BJ (cell line): ENCODE measurements at regions not wholly inside any gene's neighbourhood (a gene's known extent, or its start where the extent isn't known, plus 50 kb on each side); places are given as distances from the start of the nearest gene placed in this dataset.
"Not testable (repeated sequence)": the region's sequence is repeated elsewhere in the genome, so short reads cannot be mapped to it uniquely, and the experiment has no call there.

Source experiments
- CTCF ChIA-PET: fragments of 350-600 bp; formaldehyde crosslinking; extraction: SDS; loops from one replicate; lab custom pipeline; 2021; ENCODE audit warnings: antibody characterized with exemption, inconsistent platforms; lab: Yijun Ruan, JAX
- POLR2A ChIA-PET: fragments of 300-600 bp; sonication (Branson Sonifier 250); formaldehyde crosslinking; extraction: SDS; loops from one replicate; lab custom pipeline; 2021; ENCODE audit warnings: antibody characterized with exemption; lab: Charles Lee
- DNase-seq: peaks from one replicate; pipeline ENCODE4 v3.0.0-alpha.2; 2011; ENCODE audit warnings: low read depth
- H3K27me3 ChIP-seq: 2 replicates; pipeline ENCODE4 v1.6.0; 2011; ENCODE audit warnings: low read length; ENCODE audit not compliant: control insufficient read depth, insufficient read depth
- H3K36me3 ChIP-seq: 2 replicates; pipeline ENCODE4 v1.5.1; 2011; ENCODE audit warnings: low read length; ENCODE audit not compliant: control insufficient read depth, insufficient read depth
- H3K4me3 ChIP-seq: 2 replicates; pipeline ENCODE4 v1.5.1; 2011; ENCODE audit warnings: low read depth, mild to moderate bottlenecking, control low read depth, low read length
- TF ChIP-seq, protein P1 (sequence below): IDR thresholded peaks from 2 replicates; pipeline ENCODE4 v1.5.1; 2011; ENCODE audit warnings: low read depth, mild to moderate bottlenecking, control low read depth, inconsistent platforms, low read length, moderate library complexity; ENCODE audit not compliant: insufficient read depth

DNA sequence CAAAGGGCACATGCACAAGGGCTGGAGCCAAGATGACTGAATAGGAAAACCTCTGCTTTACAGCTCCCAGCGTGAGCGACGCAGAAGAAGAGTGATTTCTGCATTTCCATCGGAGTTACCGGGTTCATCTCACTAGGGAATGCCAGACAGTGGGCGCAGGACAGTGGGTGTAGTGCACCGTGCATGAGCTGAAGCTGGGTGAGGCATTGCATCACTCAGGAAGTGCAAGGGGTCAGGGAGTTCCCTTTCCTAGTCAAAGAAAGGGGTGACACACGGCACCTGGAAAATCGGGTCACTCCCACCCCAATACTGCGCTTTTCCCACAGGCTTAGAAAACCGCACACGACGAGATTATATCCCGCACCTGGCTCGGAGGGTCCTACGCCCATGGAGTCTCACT, 64.5 kb upstream of the HTR1E start:
- H3K36me3 ChIP-seq, POLR2A ChIA-PET, CTCF ChIA-PET, DNase-seq, H3K27me3 ChIP-seq, H3K4me3 ChIP-seq: not testable (repeated sequence)

DNA sequence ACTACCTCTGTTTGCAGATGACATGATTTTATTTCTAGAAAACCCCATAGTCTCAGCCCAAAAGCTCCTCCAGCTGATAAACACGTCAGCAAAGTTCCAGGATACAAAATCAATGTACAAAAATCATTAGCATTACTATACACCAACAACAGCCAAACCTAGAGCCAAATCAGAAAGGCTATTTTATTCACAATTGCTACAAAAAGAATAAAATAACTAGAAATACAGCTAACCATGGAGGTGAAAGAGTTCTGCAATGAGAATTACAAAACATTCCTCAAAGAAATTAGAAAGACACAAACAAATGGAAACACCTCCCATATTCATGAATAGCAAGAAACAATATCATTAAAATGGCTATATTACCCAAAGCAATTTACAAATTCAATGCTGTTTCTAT, 65.6 kb upstream of the HTR1E start:
- H3K27me3 ChIP-seq = no peaks in the 10 kb centered on the region
- no peak overlapping the region for H3K4me3 ChIP-seq
- TF ChIP-seq, protein P1, sequence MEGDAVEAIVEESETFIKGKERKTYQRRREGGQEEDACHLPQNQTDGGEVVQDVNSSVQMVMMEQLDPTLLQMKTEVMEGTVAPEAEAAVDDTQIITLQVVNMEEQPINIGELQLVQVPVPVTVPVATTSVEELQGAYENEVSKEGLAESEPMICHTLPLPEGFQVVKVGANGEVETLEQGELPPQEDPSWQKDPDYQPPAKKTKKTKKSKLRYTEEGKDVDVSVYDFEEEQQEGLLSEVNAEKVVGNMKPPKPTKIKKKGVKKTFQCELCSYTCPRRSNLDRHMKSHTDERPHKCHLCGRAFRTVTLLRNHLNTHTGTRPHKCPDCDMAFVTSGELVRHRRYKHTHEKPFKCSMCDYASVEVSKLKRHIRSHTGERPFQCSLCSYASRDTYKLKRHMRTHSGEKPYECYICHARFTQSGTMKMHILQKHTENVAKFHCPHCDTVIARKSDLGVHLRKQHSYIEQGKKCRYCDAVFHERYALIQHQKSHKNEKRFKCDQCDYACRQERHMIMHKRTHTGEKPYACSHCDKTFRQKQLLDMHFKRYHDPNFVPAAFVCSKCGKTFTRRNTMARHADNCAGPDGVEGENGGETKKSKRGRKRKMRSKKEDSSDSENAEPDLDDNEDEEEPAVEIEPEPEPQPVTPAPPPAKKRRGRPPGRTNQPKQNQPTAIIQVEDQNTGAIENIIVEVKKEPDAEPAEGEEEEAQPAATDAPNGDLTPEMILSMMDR = no peak
- CTCF ChIA-PET = no interaction called here
- DNase-seq = no peak
- H3K36me3 ChIP-seq = no peaks in the 10 kb centered on the region
- POLR2A ChIA-PET = no interaction called here

DNA sequence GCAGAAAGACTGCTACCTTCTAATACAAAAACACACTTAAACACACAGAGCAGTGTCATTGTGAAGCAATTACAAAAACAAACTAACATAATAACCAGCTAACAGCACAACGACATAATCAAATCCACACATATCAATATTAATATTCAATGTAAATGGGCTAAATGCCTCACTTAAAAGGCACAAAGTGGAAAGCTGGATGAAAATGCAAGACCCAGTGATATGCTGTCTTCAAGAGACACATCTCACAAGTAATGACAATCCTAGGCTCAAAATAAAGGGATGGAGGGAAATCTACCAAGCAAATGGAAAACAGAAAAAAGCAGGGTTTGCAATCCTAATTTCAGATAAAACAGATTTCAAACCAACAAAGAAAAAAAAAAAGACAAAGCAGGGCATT, 67.8 kb upstream of the HTR1E start:
- no peak for DNase-seq
- ChIA-PET POLR2A (no interaction called here), CTCF (no interaction called here)
- Histone ChIP-seq H3K36me3 (no peaks in the 10 kb centered on the region), H3K27me3 (no peaks in the 10 kb centered on the region), H3K4me3 (no peak overlapping the region)
- TF ChIP-seq, protein P1 = no peak

DNA sequence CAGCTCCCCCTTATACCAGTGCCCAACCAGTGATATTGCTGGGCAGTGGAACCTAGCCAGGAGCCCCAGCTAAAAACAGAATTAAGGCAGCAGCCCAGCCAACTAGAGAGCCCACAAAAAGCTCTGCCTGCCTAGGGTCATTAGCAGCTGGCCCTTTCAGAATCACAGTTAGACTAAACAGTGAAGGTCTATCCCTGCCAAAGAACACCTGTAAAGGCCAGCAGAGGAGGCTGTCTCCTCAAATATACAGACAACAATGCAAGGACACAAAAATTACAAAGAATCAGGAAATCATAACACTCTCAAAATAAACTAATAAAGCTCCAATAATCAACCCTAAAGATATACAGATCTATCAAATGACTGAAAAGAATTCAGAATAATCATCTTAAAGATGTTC, 77.8 kb upstream of the HTR1E start:
- no peaks in the 10 kb centered on the region for H3K27me3 ChIP-seq
- DNase-seq = no peak
- no peaks in the 10 kb centered on the region for H3K36me3 ChIP-seq
- POLR2A ChIA-PET = no interaction called here
- TF ChIP-seq, protein P1 = no peak
- H3K4me3 ChIP-seq = no peak overlapping the region
- CTCF ChIA-PET = no interaction called here

DNA sequence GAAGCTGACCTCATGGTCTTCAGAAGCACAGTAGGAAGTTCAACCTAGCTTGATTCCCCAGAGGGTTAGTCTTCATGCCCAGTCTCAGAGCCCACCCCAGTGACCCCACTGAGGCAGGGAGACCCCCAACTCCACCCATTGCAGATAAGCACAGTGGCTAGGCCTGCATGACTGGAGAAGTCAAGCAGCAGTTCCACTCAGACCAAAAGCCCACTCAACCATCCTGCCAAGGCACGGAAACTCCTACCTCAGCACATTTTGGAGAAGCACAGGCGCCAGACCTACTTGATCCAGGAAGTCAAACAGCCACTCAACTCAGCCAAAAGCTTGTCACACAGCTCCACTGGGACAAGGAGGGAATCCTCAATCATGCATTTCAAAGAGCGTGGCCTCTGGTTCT, 78.4 kb upstream of the HTR1E start:
- ChIA-PET POLR2A (no interaction called here), CTCF (no interaction called here)
- no peak overlapping the region for H3K4me3 ChIP-seq
- DNase-seq = no peak
- TF ChIP-seq, protein P1 = no peak
- no peaks in the 10 kb centered on the region for H3K27me3 ChIP-seq
- no peaks in the 10 kb centered on the region for H3K36me3 ChIP-seq

DNA sequence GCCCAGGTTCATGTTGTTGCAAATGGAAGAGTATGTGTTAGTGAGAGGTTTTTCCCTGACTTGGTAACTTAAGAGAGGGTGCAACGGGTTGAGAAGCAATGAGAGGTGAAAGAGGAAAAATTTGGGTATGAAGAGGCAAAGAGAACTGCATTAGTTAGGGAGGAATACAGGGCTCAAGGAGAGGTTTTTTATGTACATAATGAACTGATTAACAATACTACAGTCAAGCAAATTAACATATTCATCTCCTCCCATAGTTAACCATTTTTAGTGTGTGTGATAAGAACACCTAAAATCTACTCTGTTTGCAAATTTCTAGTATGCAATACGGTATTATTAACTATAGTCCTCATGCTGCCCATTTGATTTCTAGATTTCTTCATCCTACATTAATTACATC, 79.5 kb upstream of the HTR1E start:
- TF ChIP-seq, protein P1 = no peak
- POLR2A ChIA-PET = no interaction called here
- no peaks in the 10 kb centered on the region for H3K36me3 ChIP-seq
- no peak overlapping the region for H3K4me3 ChIP-seq
- DNase-seq = no peak
- no peaks in the 10 kb centered on the region for H3K27me3 ChIP-seq
- CTCF ChIA-PET = no interaction called here
